Activated CD4-positive, alpha-beta memory T cell treated with anti-CD3 and anti-CD28 coated beads, Interleukin-2, amount 10 ng/mL, durations not matched to agents 7 days and 5 days (primary cell): ENCODE measurements at regions not wholly inside any gene's neighbourhood (a gene's known extent, or its start where the extent isn't known, plus 50 kb on each side); places are given as distances from the start of the nearest gene placed in this dataset.
"Not testable (repeated sequence)": the region's sequence is repeated elsewhere in the genome, so short reads cannot be mapped to it uniquely, and the experiment has no call there.

Experiments used
- CTCF ChIA-PET: fragments of 350-600 bp; sonication (Branson Sonifier 250); formaldehyde crosslinking; loops from one replicate; lab custom pipeline; 2021; ENCODE audit warnings: antibody characterized with exemption, inconsistent platforms; lab: Charles Lee
- POLR2A ChIA-PET: fragments of 350-600 bp; sonication (Branson Sonifier 250); formaldehyde crosslinking; loops from one replicate; lab custom pipeline; 2021; ENCODE audit warnings: antibody characterized with exemption; lab: Charles Lee
- DNase-seq: peaks from one replicate; pipeline ENCODE4 v3.0.0-alpha.2; 2020
- H3K27ac Mint-ChIP-seq: one replicate; pipeline ENCODE4 v1.8.0; 2021; ENCODE audit warnings: mild to moderate bottlenecking, mixed read lengths
- H3K27me3 Mint-ChIP-seq: one replicate; pipeline ENCODE4 v1.8.0; 2021; ENCODE audit warnings: mixed read lengths
- H3K36me3 Mint-ChIP-seq: one replicate; pipeline ENCODE4 v1.8.0; 2021; ENCODE audit warnings: low read depth, mixed read lengths
- H3K4me1 Mint-ChIP-seq: one replicate; pipeline ENCODE4 v1.8.0; 2021; ENCODE audit warnings: mixed read lengths
- H3K4me3 Mint-ChIP-seq: one replicate; pipeline ENCODE4 v1.8.0; 2021; ENCODE audit warnings: mild to moderate bottlenecking, mixed read lengths
- H3K9me3 Mint-ChIP-seq: one replicate; pipeline ENCODE4 v1.8.0; 2021; ENCODE audit warnings: mixed read lengths

GRCh38 chrX:10469-11458, 270.4 kb upstream of the PLCXD1 start:
- not testable (repeated sequence) for H3K9me3 Mint-ChIP-seq, H3K36me3 Mint-ChIP-seq

GRCh38 chrX:13821-14443, 267.2 kb upstream of the PLCXD1 start:
- H3K27ac Mint-ChIP-seq, H3K9me3 Mint-ChIP-seq, H3K27me3 Mint-ChIP-seq, H3K4me1 Mint-ChIP-seq, H3K36me3 Mint-ChIP-seq, CTCF ChIA-PET, DNase-seq, H3K4me3 Mint-ChIP-seq, POLR2A ChIA-PET: not testable (repeated sequence)

More at GRCh38 chrX:10469-11458, 270.4 kb upstream of the PLCXD1 start:
- CTCF ChIA-PET, H3K4me3 Mint-ChIP-seq, POLR2A ChIA-PET, H3K4me1 Mint-ChIP-seq, H3K27me3 Mint-ChIP-seq, H3K27ac Mint-ChIP-seq, DNase-seq: not testable (repeated sequence)

- H3K36me3 Mint-ChIP-seq, H3K27ac Mint-ChIP-seq, CTCF ChIA-PET, H3K4me1 Mint-ChIP-seq, POLR2A ChIA-PET, H3K9me3 Mint-ChIP-seq, DNase-seq, H3K4me3 Mint-ChIP-seq, H3K27me3 Mint-ChIP-seq: not testable (repeated sequence)
These were observed 266.7 kb upstream of the PLCXD1 start for GRCh38 chrX:14452-14851.

GRCh38 chrX:18768-19454, 262.3 kb upstream of the PLCXD1 start:
- peak overlapping the region; percentile 46 for H3K4me3 Mint-ChIP-seq
- POLR2A ChIA-PET, H3K9me3 Mint-ChIP-seq, H3K27me3 Mint-ChIP-seq, H3K4me1 Mint-ChIP-seq, H3K36me3 Mint-ChIP-seq, H3K27ac Mint-ChIP-seq, CTCF ChIA-PET: not testable (repeated sequence)
- DNase-seq: peak; percentile 75

- H3K27ac Mint-ChIP-seq, H3K9me3 Mint-ChIP-seq, H3K4me3 Mint-ChIP-seq, H3K27me3 Mint-ChIP-seq, H3K36me3 Mint-ChIP-seq, CTCF ChIA-PET, POLR2A ChIA-PET, DNase-seq, H3K4me1 Mint-ChIP-seq: not testable (repeated sequence)
These were observed 261.7 kb upstream of the PLCXD1 start for GRCh38 chrX:19455-19827.

- Mint-ChIP-seq H3K36me3 (no peaks in the 10 kb centered on the region), H3K4me3 (peak overlapping the region; percentile 84), H3K27me3 (no peaks in the 10 kb centered on the region), H3K27ac (peak overlapping the region; percentile 66), H3K9me3 (no peaks in the 10 kb centered on the region), H3K4me1 (peaks cover 4% of the 10 kb centered on the region)
- ChIA-PET POLR2A (no interaction called here), CTCF (no interaction called here)
- DNase-seq: peak; percentile 16
These were observed 261.1 kb upstream of the PLCXD1 start for GRCh38 chrX:19912-20571.

- H3K9me3 Mint-ChIP-seq, CTCF ChIA-PET, H3K4me1 Mint-ChIP-seq, H3K27me3 Mint-ChIP-seq, H3K4me3 Mint-ChIP-seq, H3K36me3 Mint-ChIP-seq, POLR2A ChIA-PET, H3K27ac Mint-ChIP-seq, DNase-seq: not testable (repeated sequence)
These were observed 257.0 kb upstream of the PLCXD1 start for GRCh38 chrX:24139-24538.
